ENCODE measurements at regions not wholly inside any gene's neighbourhood (a gene's known extent, or its start where the extent isn't known, plus 50 kb on each side); places are given as distances from the start of the nearest gene placed in this dataset.

- Mint-ChIP-seq H3K4me3 (no peak overlapping the region), H3K36me3 (ENCODE audit: low read depth) (no peaks in the 10 kb centered on the region), H3K27me3 (ENCODE audit: low read depth, poor library complexity) (peaks cover 4% of the 10 kb centered on the region), H3K9me3 (no peaks in the 10 kb centered on the region), H3K27ac (no peak overlapping the region), H3K4me1 (no peaks in the 10 kb centered on the region)
- TF ChIP-seq CTCF (IDR thresholded peaks at IDR 0.05), result no peak
- DNase-seq, result no peak
Observed at GRCh38 chr11:109968299-109968698, 124.9 kb upstream of the ZC3H12C start.

- Mint-ChIP-seq H3K4me1 (no peaks in the 10 kb centered on the region), H3K27me3 (ENCODE audit: low read depth, poor library complexity) (peaks cover 4% of the 10 kb centered on the region), H3K27ac (no peak overlapping the region), H3K9me3 (no peaks in the 10 kb centered on the region), H3K4me3 (no peak overlapping the region), H3K36me3 (ENCODE audit: low read depth) (no peaks in the 10 kb centered on the region)
- no peak for DNase-seq
- no peak for TF ChIP-seq CTCF (IDR thresholded peaks at IDR 0.05)
Observed at GRCh38 chr11:109968781-109969180, 124.4 kb upstream of the ZC3H12C start.

GRCh38 chr11:109970516-109971183 lies 122.5 kb upstream of the ZC3H12C start:
- Mint-ChIP-seq H3K36me3 (ENCODE audit: low read depth) (no peaks in the 10 kb centered on the region), H3K4me1 (no peaks in the 10 kb centered on the region), H3K27me3 (ENCODE audit: low read depth, poor library complexity) (peaks cover 4% of the 10 kb centered on the region), H3K4me3 (no peak overlapping the region), H3K27ac (no peak overlapping the region), H3K9me3 (no peaks in the 10 kb centered on the region)
- DNase-seq, result no peak
- no peak for TF ChIP-seq CTCF (IDR thresholded peaks at IDR 0.05)

DNA sequence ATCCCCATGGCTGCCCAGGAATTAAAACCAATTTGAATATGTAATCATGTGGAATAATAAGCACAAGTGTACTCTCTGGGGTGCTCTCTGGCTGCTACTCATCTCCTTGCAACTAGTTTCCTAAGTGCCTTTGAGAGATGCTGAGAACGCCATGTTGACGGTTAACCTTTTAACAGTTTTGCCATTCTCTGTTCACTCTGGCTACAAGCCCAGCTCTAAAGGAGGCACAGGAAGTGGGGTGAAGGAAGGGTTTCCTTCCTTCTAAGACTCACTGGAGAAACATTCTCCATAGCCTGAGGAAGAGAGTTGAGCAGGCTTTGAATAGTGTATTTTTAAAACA lies 122.0 kb upstream of the ZC3H12C start:
- DNase-seq, result no peak
- peaks cover 4% of the 10 kb centered on the region for H3K27me3 Mint-ChIP-seq (ENCODE audit: low read depth, poor library complexity)
- no peak for TF ChIP-seq CTCF (IDR thresholded peaks at IDR 0.05)
- no peaks in the 10 kb centered on the region for H3K4me1 Mint-ChIP-seq
- no peak overlapping the region for H3K4me3 Mint-ChIP-seq
- no peaks in the 10 kb centered on the region for H3K9me3 Mint-ChIP-seq
- no peaks in the 10 kb centered on the region for H3K36me3 Mint-ChIP-seq (ENCODE audit: low read depth)
- H3K27ac Mint-ChIP-seq, result no peak overlapping the region

- H3K27ac Mint-ChIP-seq, result no peak overlapping the region
- H3K36me3 Mint-ChIP-seq (ENCODE audit: low read depth), result no peaks in the 10 kb centered on the region
- peaks cover under 1% of the 10 kb centered on the region for H3K9me3 Mint-ChIP-seq
- DNase-seq, result no peak
- no peaks in the 10 kb centered on the region for H3K4me1 Mint-ChIP-seq
- TF ChIP-seq CTCF (IDR thresholded peaks at IDR 0.05), result no peak
- peaks cover 4% of the 10 kb centered on the region for H3K27me3 Mint-ChIP-seq (ENCODE audit: low read depth, poor library complexity)
- H3K4me3 Mint-ChIP-seq, result no peak overlapping the region
Observed at GRCh38 chr11:109972181-109972715, 120.9 kb upstream of the ZC3H12C start.

GRCh38 chr11:109972939-109973338 lies 120.3 kb upstream of the ZC3H12C start:
- Mint-ChIP-seq H3K27ac (no peak overlapping the region), H3K27me3 (ENCODE audit: low read depth, poor library complexity) (no peaks in the 10 kb centered on the region), H3K4me3 (no peak overlapping the region), H3K9me3 (peaks cover 7% of the 10 kb centered on the region), H3K36me3 (ENCODE audit: low read depth) (no peaks in the 10 kb centered on the region), H3K4me1 (no peaks in the 10 kb centered on the region)
- no peak for TF ChIP-seq CTCF (IDR thresholded peaks at IDR 0.05)
- no peak for DNase-seq
